GM13976 (cell line): ENCODE measurements at regions not wholly inside any gene's neighbourhood (a gene's known extent, or its start where the extent isn't known, plus 50 kb on each side); places are given as distances from the start of the nearest gene placed in this dataset.
"Not testable (repeated sequence)": the region's sequence is repeated elsewhere in the genome, so short reads cannot be mapped to it uniquely, and the experiment has no call there.

Experiments
- DNase-seq: peaks from one replicate; pipeline ENCODE4 v3.0.0; 2012; ENCODE audit warnings: low spot score
- CTCF ChIP-seq: IDR thresholded peaks from 2 replicates; pipeline ENCODE4 v1.5.1; 2012; ENCODE audit warnings: borderline replicate concordance, mild to moderate bottlenecking; ENCODE audit not compliant: insufficient read depth; ENCODE audit errors: extremely low read depth, missing control alignments, control extremely low read depth
- in situ Hi-C: fragments of 300-500 bp; cut with MboI; formaldehyde crosslinking; loops from one replicate; pipeline ENCODE4 v1.12.0; 2022; ENCODE audit warnings: low sequenced_read_pairs, mixed read lengths, inconsistent platforms; ENCODE audit not compliant: unreplicated experiment

- in situ Hi-C loops, result no loop called here
- no peak for TF ChIP-seq CTCF
- no peak for DNase-seq
Measured at GRCh38 chrX:150203248-150203645, 159.9 kb upstream of the MAMLD1 start.

GRCh38 chrX:150205011-150205410 is 158.1 kb upstream of the MAMLD1 start:
- in situ Hi-C loops, result no loop called here
- TF ChIP-seq CTCF, result no peak
- no peak for DNase-seq

GRCh38 chrX:150207733-150208132 is 155.4 kb upstream of the MAMLD1 start:
- TF ChIP-seq CTCF, result no peak
- no peak for DNase-seq
- in situ Hi-C loops, result no loop called here

DNA sequence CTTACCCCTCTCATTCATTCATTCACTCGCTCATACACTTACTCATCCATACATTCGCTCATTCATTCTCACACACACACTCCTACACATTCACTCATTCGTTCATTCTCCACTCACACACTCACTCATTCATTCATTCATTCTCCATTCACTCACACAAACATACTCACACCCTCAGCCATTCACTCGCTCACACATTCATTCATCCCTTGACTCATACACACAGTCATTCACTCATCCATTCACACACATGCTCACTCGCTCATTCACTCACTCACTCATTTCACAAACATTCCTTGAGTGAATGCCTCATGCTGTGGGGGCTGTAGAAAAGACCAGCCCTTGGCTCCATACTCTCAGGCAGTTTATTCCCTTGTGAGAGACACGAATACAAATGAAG is 151.1 kb upstream of the MAMLD1 start:
- DNase-seq, result no peak
- TF ChIP-seq CTCF, result no peak
- in situ Hi-C loops, result no loop called here

GRCh38 chrX:150212672-150213480 is 150.2 kb upstream of the MAMLD1 start:
- no peak for DNase-seq
- no peak for TF ChIP-seq CTCF
- in situ Hi-C loops, result no loop called here

- no peak for DNase-seq
- TF ChIP-seq CTCF, result no peak
- in situ Hi-C loops, result no loop called here
Measured at GRCh38 chrX:150213481-150214030, 149.6 kb upstream of the MAMLD1 start.

- in situ Hi-C loops, result not testable (repeated sequence)
Measured at GRCh38 chrX:150216000-150216399, 147.1 kb upstream of the MAMLD1 start.

More at GRCh38 chrX:150216000-150216399, 147.1 kb upstream of the MAMLD1 start:
- DNase-seq, result not testable (repeated sequence)
